ENCODE measurements at regions not wholly inside any gene's neighbourhood (a gene's known extent, or its start where the extent isn't known, plus 50 kb on each side); places are given as distances from the start of the nearest gene placed in this dataset.
"Not testable (repeated sequence)": the region's sequence is repeated elsewhere in the genome, so short reads cannot be mapped to it uniquely, and the experiment has no call there.

GRCh38 chr5:1710091-1710490, 89.5 kb downstream of the MRPL36 start:
- H3K36me3 ChIP-seq (ENCODE audit: control insufficient read depth in 2 of 2, insufficient read depth in 1 of 2, low read length in 2 of 2); H3K4me3 ChIP-seq (ENCODE audit: low read depth, low read length); POLR2A ChIA-PET; H3K9me3 ChIP-seq (ENCODE audit: control insufficient read depth, insufficient read depth, low read depth, low read length); H3K27ac ChIP-seq (ENCODE audit: extremely low read depth, low read depth, low read length); H3K4me1 ChIP-seq (ENCODE audit: control insufficient read depth, insufficient read depth, low read length): not testable (repeated sequence)
- CTCF ChIA-PET: interaction anchor here (0.7 kb wide), 1 partner anchor 542 kb away, joined by 3 read pairs; no protein-coding TSS in a partner anchor

- ChIA-PET POLR2A (no interaction called here), CTCF (interaction anchor here (0.5 to 0.7 kb wide), 3 partner anchors 277 to 542 kb away, joined by 3 to 4 read pairs (median 3); no protein-coding TSS in a partner anchor)
- no peak overlapping the region for H3K27ac ChIP-seq (ENCODE audit: extremely low read depth, low read depth, low read length)
- H3K36me3 ChIP-seq (ENCODE audit: control insufficient read depth in 2 of 2, insufficient read depth in 1 of 2, low read length in 2 of 2): no peaks in the 10 kb centered on the region
- TF ChIP-seq, protein P1, sequence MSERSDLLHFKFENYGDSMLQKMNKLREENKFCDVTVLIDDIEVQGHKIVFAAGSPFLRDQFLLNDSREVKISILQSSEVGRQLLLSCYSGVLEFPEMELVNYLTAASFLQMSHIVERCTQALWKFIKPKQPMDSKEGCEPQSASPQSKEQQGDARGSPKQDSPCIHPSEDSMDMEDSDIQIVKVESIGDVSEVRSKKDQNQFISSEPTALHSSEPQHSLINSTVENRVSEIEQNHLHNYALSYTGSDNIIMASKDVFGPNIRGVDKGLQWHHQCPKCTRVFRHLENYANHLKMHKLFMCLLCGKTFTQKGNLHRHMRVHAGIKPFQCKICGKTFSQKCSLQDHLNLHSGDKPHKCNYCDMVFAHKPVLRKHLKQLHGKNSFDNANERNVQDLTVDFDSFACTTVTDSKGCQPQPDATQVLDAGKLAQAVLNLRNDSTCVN (tag by site-specific recombination; optimal IDR thresholded peaks at IDR 0.05): no peak
- TF ChIP-seq HOXC10 (CRISPR knock-in tag; IDR thresholded peaks at IDR 0.05) (no peak), ZNF37A (tag by site-specific recombination; IDR thresholded peaks at IDR 0.05) (no peak), ZNF416 (tag by site-specific recombination; IDR thresholded peaks at IDR 0.05) (no peak), ZFP41 (tag by site-specific recombination; IDR thresholded peaks at IDR 0.05; ENCODE audit: borderline replicate concordance) (no peak), ZNF610 (tag by site-specific recombination; IDR thresholded peaks at IDR 0.05; ENCODE audit: borderline replicate concordance) (no peak), ZBTB8A (tag by site-specific recombination; IDR thresholded peaks at IDR 0.05) (no peak), ZNF658 (tag by site-specific recombination; IDR thresholded peaks at IDR 0.05) (no peak), WT1 (tag by site-specific recombination; IDR thresholded peaks at IDR 0.05) (no peak), PRDM1 (tag by site-specific recombination; IDR thresholded peaks at IDR 0.05) (no peak)
- TF ChIP-seq, protein P2, sequence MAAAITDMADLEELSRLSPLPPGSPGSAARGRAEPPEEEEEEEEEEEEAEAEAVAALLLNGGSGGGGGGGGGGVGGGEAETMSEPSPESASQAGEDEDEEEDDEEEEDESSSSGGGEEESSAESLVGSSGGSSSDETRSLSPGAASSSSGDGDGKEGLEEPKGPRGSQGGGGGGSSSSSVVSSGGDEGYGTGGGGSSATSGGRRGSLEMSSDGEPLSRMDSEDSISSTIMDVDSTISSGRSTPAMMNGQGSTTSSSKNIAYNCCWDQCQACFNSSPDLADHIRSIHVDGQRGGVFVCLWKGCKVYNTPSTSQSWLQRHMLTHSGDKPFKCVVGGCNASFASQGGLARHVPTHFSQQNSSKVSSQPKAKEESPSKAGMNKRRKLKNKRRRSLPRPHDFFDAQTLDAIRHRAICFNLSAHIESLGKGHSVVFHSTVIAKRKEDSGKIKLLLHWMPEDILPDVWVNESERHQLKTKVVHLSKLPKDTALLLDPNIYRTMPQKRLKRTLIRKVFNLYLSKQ (tag by site-specific recombination; IDR thresholded peaks at IDR 0.05; ENCODE audit: borderline replicate concordance): no peak
- H3K4me1 ChIP-seq (ENCODE audit: control insufficient read depth, insufficient read depth, low read length): no peaks in the 10 kb centered on the region
- H3K9me3 ChIP-seq (ENCODE audit: control insufficient read depth, insufficient read depth, low read depth, low read length): no peaks in the 10 kb centered on the region
- no peak overlapping the region for H3K4me3 ChIP-seq (ENCODE audit: low read depth, low read length)
These were observed 90.3 kb downstream of the MRPL36 start for GRCh38 chr5:1709171-1709803.

- H3K4me1 ChIP-seq (ENCODE audit: control insufficient read depth, insufficient read depth, low read length): no peaks in the 10 kb centered on the region
- no peak overlapping the region for H3K4me3 ChIP-seq (ENCODE audit: low read depth, low read length)
- H3K27ac ChIP-seq (ENCODE audit: extremely low read depth, low read depth, low read length): no peak overlapping the region
- CTCF ChIA-PET: interaction anchor here (0.5 kb wide), 1 partner anchor 482 kb away, joined by 3 read pairs; no protein-coding TSS in a partner anchor
- no peaks in the 10 kb centered on the region for H3K9me3 ChIP-seq (ENCODE audit: control insufficient read depth, insufficient read depth, low read depth, low read length)
- TF ChIP-seq OVOL3 (tag by site-specific recombination; IDR thresholded peaks at IDR 0.05) (no peak), ZFHX2 (tag by site-specific recombination; conservative IDR thresholded peaks at IDR 0.05) (no peak), SP3 (tag by site-specific recombination; IDR thresholded peaks at IDR 0.05) (no peak), ZNF621 (tag by site-specific recombination; IDR thresholded peaks at IDR 0.05) (0 out of 2 replicates have a peak, but pooled peaks have one; percentile 37)
- H3K36me3 ChIP-seq (ENCODE audit: control insufficient read depth in 2 of 2, insufficient read depth in 1 of 2, low read length in 2 of 2): no peaks in the 10 kb centered on the region
- POLR2A ChIA-PET: no interaction called here
These were observed 91.0 kb downstream of the MRPL36 start for GRCh38 chr5:1708592-1709141.

DNA sequence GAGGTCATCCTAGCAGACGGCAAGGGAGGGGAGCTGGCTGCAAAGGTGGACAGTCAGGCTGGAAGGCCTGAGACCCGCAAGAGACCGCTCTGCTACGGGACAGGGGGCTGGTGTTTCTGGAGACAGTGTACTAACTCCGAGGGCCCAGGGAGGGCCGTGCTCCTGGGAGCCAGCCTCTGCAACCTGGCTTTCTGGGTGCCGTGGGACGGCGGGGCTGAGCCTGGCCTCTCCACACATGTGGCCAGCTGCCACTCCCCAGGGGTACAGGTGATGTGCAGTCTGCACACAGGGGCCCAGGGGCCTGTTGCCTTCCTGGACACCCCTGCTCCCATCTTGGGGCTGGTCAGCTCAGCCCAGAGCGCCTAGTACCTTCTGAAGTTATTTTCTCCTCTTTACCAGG, 92.2 kb downstream of the MRPL36 start:
- H3K9me3 ChIP-seq (ENCODE audit: control insufficient read depth, insufficient read depth, low read depth, low read length): no peaks in the 10 kb centered on the region
- no peak overlapping the region for H3K4me3 ChIP-seq (ENCODE audit: low read depth, low read length)
- ChIA-PET POLR2A (no interaction called here), CTCF (interaction anchor here (0.7 to 1.7 kb wide), 2 partner anchors 31 to 46 kb away, joined by 3 read pairs; no protein-coding TSS in a partner anchor)
- no peaks in the 10 kb centered on the region for H3K36me3 ChIP-seq (ENCODE audit: control insufficient read depth in 2 of 2, insufficient read depth in 1 of 2, low read length in 2 of 2)
- H3K27ac ChIP-seq (ENCODE audit: extremely low read depth, low read depth, low read length): no peak overlapping the region
- no peaks in the 10 kb centered on the region for H3K4me1 ChIP-seq (ENCODE audit: control insufficient read depth, insufficient read depth, low read length)
- no peak for TF ChIP-seq SP7 (tag by site-specific recombination; IDR thresholded peaks at IDR 0.05)
- TF ChIP-seq ZNF473 (tag by site-specific recombination; IDR thresholded peaks at IDR 0.05): no peak
- no peak for TF ChIP-seq ZNF324 (tag by site-specific recombination; IDR thresholded peaks at IDR 0.05)
- no peak for TF ChIP-seq ZNF26 (tag by site-specific recombination; IDR thresholded peaks at IDR 0.05)
- TF ChIP-seq ZBTB17 (tag by site-specific recombination; IDR thresholded peaks at IDR 0.05): no peak
- TF ChIP-seq ZNF114 (tag by site-specific recombination; IDR thresholded peaks at IDR 0.05): no peak
- TF ChIP-seq ZNF292 (tag by site-specific recombination; IDR thresholded peaks at IDR 0.05; ENCODE audit: borderline replicate concordance, low read depth): no peak
- TF ChIP-seq EGR2 (tag by site-specific recombination; IDR thresholded peaks at IDR 0.05; ENCODE audit: low read depth): no peak

All from HEK293 (cell line).